IPS-18c (cell line): ENCODE measurements at regions not wholly inside any gene's neighbourhood (a gene's known extent, or its start where the extent isn't known, plus 50 kb on each side); places are given as distances from the start of the nearest gene placed in this dataset.

Experiments used
- H3K4me3 ChIP-seq: 2 replicates; pipeline ENCODE4 v1.7.0; 2013; ENCODE audit warnings: low read depth, mild to moderate bottlenecking, low read length, moderate library complexity; ENCODE audit not compliant: insufficient read depth
- H3K9me3 ChIP-seq: one replicate; pipeline ENCODE4 v1.6.1; 2013; ENCODE audit warnings: mild to moderate bottlenecking, low read length, moderate library complexity; ENCODE audit not compliant: control insufficient read depth, insufficient read depth

DNA sequence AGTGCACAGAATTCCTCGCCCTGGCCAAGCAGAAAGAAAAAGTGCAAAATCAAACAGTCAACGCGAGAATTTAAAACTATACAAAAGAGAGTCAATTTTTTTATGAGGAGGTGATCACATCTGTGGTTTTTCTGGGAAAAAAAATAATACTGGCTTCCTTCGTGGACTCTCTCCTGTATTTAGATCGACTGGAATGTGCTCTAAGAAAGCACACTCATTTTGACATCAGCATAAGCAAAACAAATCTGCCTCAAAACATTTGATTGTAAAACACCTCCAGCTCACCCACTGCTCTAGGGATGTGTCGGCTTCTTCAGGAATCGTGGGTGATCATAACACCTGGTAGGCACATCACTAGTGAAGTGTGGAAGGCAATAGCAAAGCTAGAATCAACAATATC is 417.4 kb upstream of the FAT1 start:
- Histone ChIP-seq H3K9me3 (peaks cover 2% of the 10 kb centered on the region), H3K4me3 (no peak overlapping the region)

DNA sequence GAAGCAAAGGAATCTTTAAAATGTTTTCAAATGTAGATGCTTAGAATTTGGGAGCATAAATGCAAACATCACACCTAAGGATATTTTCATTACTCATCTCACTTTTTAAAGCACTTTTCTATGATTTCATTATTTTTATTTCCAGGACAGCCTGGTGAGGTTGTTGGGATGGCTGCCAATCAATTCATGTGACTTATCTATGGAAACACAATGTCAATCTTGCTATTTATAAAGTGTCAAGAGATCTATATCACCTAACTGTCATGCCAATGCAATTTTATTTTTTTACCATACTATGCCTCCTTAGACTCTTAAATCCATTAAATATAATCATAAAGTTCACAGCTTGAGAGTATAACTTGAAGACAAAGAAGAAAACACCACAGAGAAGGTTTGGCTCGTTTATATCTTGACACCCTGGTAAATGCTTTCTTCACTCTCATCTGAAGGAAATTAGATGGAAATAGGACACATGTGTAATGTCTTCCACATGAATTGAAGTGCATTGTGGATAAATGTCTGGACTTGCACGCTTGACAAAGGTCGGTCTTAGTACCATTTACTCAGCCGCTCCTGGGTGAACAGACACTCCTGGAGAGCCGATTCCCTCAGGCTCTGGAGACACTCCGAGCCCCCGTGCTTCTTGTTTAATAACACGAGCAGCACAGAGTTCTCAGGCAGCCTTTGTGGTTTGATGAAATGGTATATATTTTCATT is 425.7 kb upstream of the FAT1 start:
- Histone ChIP-seq H3K4me3 (no peak overlapping the region), H3K9me3 (no peaks in the 10 kb centered on the region)

DNA sequence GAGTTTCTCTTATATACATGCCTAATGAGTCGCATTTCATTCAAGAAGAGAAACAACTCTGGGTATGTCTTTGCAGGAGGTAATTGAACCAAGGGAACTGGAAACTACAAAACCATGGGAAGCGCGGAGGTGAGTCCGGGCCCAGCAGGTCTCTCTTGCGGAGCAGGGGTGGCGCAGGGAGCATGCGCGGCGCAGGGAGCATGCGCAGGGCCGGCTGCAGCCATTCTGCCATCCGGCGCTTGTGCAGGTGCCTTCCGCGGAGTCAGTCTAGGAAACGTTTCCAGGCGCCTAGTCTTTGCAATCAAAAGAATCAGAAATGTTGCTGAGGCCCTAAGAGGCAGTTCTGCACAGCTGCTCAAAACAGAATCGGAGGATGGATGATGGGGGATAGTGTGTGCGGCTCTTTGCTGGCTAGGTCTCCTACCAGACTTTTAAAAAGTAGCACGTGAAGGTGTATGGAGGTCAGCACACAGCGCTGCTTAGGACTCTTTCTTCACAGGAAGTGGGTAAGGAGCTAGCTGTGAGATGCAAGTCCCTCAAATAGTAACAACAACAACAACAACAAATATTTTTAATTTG is 433.8 kb upstream of the FAT1 start:
- H3K4me3 ChIP-seq: no peak overlapping the region
- H3K9me3 ChIP-seq: no peaks in the 10 kb centered on the region

DNA sequence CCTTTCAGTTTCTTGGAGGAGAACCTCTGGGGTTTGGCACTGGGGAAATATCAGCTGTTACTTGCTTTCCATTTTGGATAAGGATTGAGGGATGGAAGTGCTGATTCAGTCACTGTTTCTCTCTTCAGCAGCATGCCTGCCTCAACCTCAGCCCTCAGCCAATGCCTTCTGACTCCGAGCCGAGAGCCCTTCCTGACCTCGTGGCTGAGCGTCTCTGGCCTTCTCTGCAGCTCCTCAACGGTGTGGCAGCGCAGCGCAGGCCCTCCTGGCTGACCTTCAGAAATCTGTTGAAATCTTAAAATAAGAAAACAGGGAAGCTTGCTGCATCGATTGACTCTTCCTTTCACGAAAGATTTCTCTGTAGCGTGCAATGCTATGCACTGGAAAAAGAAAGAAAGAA is 434.3 kb upstream of the FAT1 start:
- H3K4me3 ChIP-seq: no peak overlapping the region
- no peaks in the 10 kb centered on the region for H3K9me3 ChIP-seq

DNA sequence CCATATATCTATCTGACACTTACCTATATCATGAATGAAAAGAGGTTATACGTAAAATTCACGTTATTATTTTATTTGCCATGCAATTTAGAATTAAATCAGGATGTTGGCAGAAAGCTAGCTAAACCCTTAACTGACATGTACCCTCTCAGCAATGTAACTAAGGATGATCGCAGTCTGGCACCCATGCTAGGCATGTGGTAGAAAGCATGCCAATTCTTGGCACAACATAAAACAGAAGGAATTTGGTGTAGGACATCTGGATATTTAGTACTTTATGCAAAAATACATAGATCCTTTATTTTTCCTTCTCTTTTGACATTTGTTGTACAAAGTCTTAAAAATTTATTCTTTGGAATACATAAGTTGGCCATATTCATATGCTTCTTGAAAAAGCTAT is 436.8 kb upstream of the FAT1 start:
- Histone ChIP-seq H3K4me3 (no peak overlapping the region), H3K9me3 (no peaks in the 10 kb centered on the region)

DNA sequence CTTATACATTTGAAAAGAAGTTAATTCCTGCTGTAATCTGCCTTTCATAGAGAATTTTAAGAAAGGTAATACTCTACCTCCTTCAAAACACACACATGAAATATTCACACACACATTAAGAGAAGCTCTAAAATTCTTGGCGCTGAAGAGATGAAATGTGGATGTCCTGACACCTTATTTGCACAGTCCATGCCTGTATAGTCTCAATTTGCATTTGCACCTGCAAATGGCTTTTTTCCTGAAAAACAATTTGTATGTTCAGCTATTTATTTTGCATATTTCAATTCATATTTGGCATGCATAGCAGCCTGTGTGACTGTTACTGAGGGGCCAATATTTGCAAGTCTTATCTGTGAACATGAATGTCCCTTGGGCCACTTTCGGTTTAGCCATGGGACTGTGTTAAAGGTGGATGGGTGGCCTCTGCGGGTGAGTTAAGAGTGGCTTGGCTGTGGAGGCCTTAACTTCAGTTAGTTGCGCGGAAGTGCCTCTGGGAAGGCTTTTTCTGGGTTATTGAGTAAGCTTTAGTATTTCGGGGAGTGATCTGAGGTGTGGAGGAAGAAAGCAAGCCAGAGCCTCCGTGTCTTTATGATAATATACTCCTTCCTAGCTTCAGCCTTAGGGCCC is 443.3 kb upstream of the FAT1 start:
- Histone ChIP-seq H3K4me3 (no peak overlapping the region), H3K9me3 (no peaks in the 10 kb centered on the region)

DNA sequence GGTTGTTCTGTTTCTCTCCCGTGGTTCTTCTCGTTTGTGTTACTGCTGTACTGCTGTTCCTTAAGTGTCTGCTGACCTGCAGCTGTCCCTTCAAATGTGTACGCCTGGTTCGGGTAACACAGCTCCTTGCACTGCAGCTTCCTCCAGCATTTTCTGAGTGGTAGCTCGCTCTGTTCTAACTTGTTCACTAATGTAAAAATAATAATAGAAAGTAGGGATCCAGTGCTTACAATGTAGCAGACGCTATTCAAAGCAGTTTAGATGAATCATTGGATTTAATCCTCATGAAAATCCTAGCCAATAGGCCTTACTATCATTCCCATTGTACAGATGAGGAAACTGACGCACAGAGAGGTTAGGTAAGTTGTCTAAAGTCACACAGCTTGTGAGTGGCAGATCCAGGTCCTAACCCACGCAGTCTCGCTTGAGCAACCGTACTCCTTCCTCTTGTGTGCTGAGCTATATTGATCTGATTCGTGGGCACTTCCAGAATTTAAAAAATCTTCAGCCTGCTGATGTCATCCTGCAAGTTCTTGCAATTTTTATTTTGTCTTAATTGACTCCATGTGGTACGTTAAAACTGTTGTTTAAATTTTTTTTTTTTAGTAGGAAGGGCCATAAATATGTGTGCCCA is 448.2 kb upstream of the FAT1 start:
- H3K4me3 ChIP-seq: no peak overlapping the region

DNA sequence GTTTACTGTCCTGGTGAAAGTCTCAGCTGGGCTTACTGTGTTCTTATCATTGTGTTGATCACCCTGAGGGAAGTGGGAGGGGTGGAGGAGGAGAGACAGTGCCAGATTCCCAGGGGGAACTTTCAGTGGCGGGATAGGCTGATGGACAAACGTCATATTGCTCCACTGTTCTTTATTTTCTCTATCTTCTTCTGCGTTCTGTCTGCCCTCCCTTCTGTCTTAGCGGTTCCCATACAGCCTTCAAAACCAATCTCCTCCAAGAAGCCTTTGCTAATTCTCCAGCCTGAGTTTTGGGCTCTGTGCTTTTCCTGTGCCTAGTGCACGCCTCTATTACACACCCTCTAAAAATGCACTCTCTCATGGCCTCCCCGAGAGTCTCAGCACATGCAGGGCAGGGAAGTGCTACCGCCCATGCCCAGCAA is 448.7 kb upstream of the FAT1 start:
- H3K4me3 ChIP-seq: no peak overlapping the region
- no peaks in the 10 kb centered on the region for H3K9me3 ChIP-seq

More for the DNA sequence above, 448.2 kb upstream of the FAT1 start:
- no peaks in the 10 kb centered on the region for H3K9me3 ChIP-seq

DNA sequence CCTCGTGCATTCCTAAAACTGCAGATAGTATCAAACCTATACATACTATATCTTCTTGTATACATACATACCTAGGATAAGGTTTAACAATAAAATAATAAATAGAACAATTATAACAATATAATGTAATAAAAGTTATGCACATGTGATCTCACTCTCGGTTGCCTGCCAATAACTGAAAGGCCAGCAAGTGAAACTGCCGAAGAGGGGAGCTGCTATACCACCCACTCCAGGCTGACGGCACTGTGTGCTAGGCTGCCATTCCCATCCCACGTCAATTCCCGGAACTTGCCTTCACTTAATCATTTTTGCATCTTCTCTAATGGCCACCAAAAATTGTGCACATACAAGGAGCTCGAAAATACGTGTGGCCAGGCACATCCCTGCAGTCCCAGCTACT is 451.1 kb upstream of the FAT1 start:
- Histone ChIP-seq H3K9me3 (no peaks in the 10 kb centered on the region), H3K4me3 (no peak overlapping the region)

DNA sequence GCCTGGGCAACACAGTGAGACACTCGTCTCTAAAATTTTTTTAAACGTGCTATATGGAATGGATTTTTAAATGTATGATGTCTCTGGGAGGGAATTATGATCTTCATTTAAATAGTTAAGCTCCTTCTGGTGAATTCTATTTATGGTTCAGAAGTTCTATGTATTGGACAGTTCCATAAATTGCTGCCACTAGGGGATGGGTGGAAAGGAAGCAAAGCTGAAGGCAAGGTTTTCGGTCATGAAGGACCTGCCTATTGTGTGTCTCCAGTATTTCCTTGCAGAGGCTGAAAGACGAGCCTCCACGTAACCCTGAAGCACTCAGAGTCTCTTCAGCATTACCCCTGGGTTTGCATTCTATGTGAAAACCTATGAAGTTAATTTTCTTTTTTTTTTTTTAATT is 451.5 kb upstream of the FAT1 start:
- no peak overlapping the region for H3K4me3 ChIP-seq
- no peaks in the 10 kb centered on the region for H3K9me3 ChIP-seq

DNA sequence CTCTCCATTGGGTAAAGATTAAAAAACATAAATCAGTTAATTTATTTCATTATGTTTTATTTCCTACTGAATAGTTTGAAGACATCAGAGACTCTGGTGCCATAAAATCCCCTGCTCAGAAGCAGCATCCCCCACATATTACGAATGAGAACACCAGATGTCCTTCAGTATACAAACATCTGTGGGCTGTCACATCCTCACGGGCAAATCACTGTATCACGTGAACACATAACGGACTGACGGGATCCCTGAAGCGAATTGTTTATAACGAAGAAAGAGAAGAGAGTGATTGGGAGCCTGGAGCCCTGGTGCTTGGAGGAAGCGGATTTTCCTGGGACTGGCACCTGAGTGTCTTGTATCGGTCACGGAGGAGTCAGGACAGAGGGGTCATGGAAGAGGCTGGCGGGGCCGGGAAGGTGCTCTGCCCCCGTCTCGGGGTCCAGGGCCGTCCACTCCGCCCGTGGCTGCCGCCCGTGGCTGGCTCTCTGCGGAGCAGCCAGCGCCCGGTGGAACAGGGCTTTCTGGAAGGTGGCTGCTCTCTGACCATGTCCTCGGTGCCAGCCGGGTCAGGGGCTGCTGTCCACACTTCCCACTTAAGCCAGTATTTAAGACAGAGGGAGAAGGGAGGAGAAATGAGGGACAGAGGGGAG is 452.7 kb upstream of the FAT1 start:
- Histone ChIP-seq H3K4me3 (no peak overlapping the region), H3K9me3 (no peaks in the 10 kb centered on the region)

DNA sequence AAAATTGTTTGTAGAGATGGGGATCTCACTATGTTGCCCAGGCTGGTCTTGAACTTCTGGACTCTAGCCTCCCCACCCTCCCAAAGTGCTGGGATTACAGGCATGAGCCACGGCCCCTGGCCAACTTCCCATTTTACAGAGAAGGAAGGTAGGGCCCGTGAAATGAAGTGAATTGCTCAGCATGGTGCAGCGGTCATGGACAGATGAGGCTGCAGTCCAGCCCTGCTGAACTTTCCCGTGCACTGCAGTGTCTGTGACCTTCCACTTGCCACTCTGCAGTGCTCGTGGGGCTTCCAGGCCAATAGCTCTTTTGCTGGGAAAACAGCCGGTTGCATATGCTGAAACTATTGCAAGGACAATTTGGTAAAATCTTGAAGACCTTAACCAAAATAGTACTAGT is 454.4 kb upstream of the FAT1 start:
- Histone ChIP-seq H3K9me3 (no peaks in the 10 kb centered on the region), H3K4me3 (no peak overlapping the region)

DNA sequence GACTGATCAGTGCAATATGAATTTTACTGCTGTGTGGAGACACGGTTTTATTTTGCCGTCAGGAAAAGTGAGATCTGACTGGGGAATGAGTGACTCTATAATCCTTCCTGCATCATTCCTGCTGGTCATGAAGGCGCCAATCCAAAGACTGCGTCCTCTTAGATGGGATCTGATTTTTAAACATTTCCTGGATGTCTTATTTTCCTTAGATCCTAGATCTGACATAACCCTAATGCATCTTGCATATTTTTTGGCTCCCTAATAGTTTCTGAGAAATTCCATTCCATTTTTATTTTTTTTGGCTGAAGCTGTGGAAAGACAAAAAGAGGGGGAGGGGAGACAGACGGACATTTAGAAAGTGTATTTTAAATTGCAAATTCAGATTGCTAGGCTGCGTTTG is 454.9 kb upstream of the FAT1 start:
- Histone ChIP-seq H3K9me3 (no peaks in the 10 kb centered on the region), H3K4me3 (no peak overlapping the region)

DNA sequence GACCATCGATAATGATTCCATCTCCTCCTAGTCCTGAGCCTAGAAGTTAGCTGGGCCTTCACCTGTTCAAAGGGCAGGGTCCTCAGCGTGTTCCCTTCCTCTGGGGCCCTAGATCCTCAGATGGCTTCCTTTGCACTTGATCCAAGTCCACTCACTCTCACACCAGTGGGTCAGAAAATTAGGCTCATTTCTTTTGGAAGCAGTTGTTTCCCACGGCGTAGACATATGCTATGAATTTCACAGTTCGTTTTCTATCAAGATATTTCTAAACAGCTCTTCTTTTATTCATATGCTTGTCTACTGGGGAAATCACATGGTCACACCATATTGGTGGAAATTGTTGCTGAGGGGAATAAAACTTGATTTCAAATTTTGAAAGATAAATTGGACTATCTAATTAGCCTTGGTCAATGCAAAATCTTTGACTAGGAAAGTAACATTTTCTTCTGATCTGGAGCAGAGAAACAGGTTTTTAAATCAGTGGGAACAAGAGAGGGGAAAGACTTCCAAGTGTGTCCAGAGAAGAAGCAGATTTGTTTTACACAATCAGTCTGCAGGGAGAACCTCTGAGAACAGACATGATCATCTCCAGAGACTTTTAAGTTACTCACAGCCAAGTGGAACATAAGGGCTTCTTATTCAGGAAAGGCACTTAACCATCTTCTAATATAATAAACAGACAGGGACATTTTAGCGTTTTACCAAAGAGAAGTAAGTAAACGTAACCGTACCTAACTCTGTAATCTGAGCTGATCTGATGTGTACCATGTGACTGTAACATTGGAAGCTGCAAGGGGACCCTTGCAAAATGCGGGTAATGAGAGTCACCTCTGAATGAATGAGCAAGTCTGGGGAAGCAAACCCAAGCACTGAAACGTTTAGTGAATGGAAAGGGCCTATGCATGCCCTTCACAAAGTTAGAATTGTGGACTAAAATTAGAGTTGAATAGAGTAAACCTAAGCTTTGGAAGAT is 455.7 kb upstream of the FAT1 start:
- Histone ChIP-seq H3K9me3 (no peaks in the 10 kb centered on the region), H3K4me3 (no peak overlapping the region)

DNA sequence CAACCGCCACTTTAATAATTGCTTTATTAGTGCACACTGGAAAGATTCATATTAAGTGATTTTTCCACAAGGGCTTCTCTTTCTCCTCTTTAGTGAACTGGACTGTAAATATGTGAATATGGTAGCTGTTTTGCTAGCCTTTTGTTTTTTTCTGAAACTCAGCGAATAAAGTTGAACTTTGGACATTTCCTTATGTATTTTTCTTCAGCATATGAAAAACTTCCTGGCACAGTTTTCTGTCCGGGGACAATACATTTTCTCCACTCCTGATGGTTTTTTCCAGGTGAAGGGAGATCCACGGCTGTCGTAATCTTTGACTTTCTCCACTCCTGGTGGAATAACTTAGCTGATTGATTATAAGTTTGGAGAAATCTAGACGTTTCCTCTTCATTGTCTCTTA is 457.4 kb upstream of the FAT1 start:
- H3K9me3 ChIP-seq: no peaks in the 10 kb centered on the region
- no peak overlapping the region for H3K4me3 ChIP-seq

DNA sequence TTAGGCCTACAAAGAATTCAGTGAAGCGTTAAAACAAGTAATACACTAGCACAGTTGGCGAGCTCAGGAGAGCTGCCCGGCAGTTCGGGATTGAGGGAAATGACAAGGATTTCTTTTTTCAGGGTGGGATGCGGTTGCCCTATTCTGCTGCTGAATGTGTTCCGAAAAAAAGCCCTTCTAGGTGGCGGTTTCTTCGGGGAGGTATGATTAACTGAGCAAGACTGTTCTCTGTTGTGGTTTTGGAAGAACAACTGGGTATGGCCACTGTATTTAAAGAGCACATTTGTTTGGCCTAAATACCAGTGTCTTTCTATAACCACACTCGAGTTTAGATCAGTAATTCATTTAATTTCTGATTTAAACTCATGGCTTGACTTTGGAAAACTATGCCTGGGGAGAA is 459.7 kb upstream of the FAT1 start:
- Histone ChIP-seq H3K4me3 (no peak overlapping the region), H3K9me3 (no peaks in the 10 kb centered on the region)

DNA sequence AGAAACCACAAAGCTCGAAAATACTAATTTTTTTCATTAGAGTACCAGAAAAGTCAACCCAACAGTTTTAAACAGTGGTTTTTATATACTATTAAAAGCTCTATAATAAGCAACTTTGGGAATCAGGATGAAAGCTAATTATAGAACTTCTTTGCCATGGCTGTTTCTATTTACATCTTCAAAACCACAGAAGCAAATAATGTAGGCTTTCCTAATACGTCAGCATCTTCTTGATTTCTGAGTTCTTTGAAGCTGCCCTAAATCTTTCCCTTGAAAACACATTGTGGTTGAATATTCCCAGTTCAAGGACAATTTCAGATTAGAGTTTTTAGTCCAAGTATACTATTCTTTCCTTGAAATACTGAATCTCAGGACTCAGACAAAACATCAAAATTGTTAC is 460.2 kb upstream of the FAT1 start:
- no peaks in the 10 kb centered on the region for H3K9me3 ChIP-seq
- H3K4me3 ChIP-seq: no peak overlapping the region
